HCT116 (cell line): ENCODE measurements at regions not wholly inside any gene's neighbourhood (a gene's known extent, or its start where the extent isn't known, plus 50 kb on each side); places are given as distances from the start of the nearest gene placed in this dataset.

Source experiments
- ATAC-seq: fragments of 200-7000 bp; cut with Tn5 transposase; 2 replicates; pipeline ENCODE4 v1.9.1; 2020; ENCODE audit warnings: mild to moderate bottlenecking, moderate library complexity
- BruUV-seq: library from RNA; stranded (reverse); fragments of 400-500 nt; replicated peaks from 2 replicates; lab custom pipeline; 2021; lab: Mats Ljungman, UMichigan
- CTCF ChIA-PET: fragments of 300-600 bp; sonication (Branson Sonifier 250); formaldehyde crosslinking; loops from one replicate; lab custom pipeline; 2021; ENCODE audit warnings: antibody characterized with exemption; lab: Charles Lee
- POLR2A ChIA-PET: fragments of 300-600, 350-600 bp; sonication (Branson Sonifier 250); formaldehyde crosslinking; loops from one replicate; lab custom pipeline; 2021; ENCODE audit warnings: antibody characterized with exemption; lab: Charles Lee
- RAD21 ChIA-PET, 2 experiments: fragments of 300-600 bp; sonication (Branson Sonifier 250); formaldehyde crosslinking; loops; one replicate each; lab custom pipeline; 2023; ENCODE audit warnings: low total read pairs in 2 of 2; ENCODE audit not compliant: uncharacterized antibody in 2 of 2, unreplicated experiment in 2 of 2, low non-redundant PET in 1 of 2; lab: Charles Lee
- DNase-seq: peaks from one replicate; pipeline ENCODE4 v3.0.0-alpha.2; 2010; ENCODE audit warnings: low read depth, low spot score
- H2AFZ ChIP-seq: fragments of 200-600 bp; shearing (Covaris generic), sonication (generic); 2 replicates; pipeline ENCODE4 v1.6.1; 2017; ENCODE audit warnings: low read depth, mixed run types, mixed read lengths, antibody characterized with exemption, low read length; ENCODE audit not compliant: poor library complexity, severe bottlenecking
- H3K27ac ChIP-seq: 2 replicates; pipeline ENCODE4 v1.5.1; 2012; ENCODE audit warnings: low read depth, low read length
- H3K27me3 ChIP-seq: fragments of 200-600 bp; sonication (generic); 2 replicates; pipeline ENCODE4 v1.6.1; 2016; ENCODE audit warnings: mixed run types, low read length, mixed read lengths; ENCODE audit not compliant: insufficient read depth
- H3K36me3 ChIP-seq, 2 experiments: fragments of 200-500 bp in 1 of 2; fragments of 200-600 bp in 1 of 2; sonication (Bioruptor generic) in 1 of 2; sonication (generic) in 1 of 2; 2 replicates each; pipeline versions ENCODE4 v1.5.1 to v1.6.1; 2014 to 2016; ENCODE audit warnings: low read length in 2 of 2, inconsistent platforms in 1 of 2, mixed read lengths in 1 of 2, mixed run types in 1 of 2; ENCODE audit not compliant: insufficient read depth in 2 of 2, control insufficient read depth in 1 of 2
- H3K4me1 ChIP-seq, 2 experiments: fragments of 200-600 bp in 1 of 2; sonication (generic) in 1 of 2; 2 replicates each; pipeline versions ENCODE4 v1.5.1 to v1.6.1; 2012 to 2017; ENCODE audit warnings: low read length in 2 of 2, inconsistent platforms in 1 of 2, mild to moderate bottlenecking in 1 of 2, mixed read lengths in 1 of 2, mixed run types in 1 of 2, moderate library complexity in 1 of 2; ENCODE audit not compliant: insufficient read depth in 2 of 2, control insufficient read depth in 1 of 2
- H3K4me2 ChIP-seq: fragments of 200-600 bp; sonication (generic); 2 replicates; pipeline ENCODE4 v1.6.1; 2017; ENCODE audit warnings: mixed run types, low read length, mixed read lengths
- H3K4me3 ChIP-seq, 2 experiments: fragments of 200-600 bp in 1 of 2; sonication (generic) in 1 of 2; replicated peaks in 1 of 2; 2 replicates each; pipeline ENCODE4 v1.5.1; 2011 to 2016; ENCODE audit warnings: low read length in 2 of 2, control low read depth in 1 of 2, low read depth in 1 of 2, mild to moderate bottlenecking in 1 of 2, mixed read lengths in 1 of 2, mixed run types in 1 of 2
- H3K79me2 ChIP-seq: fragments of 200-600 bp; sonication (generic); 2 replicates; pipeline ENCODE4 v1.6.1; 2017; ENCODE audit warnings: mild to moderate bottlenecking, mixed run types, low read length, moderate library complexity, mixed read lengths; ENCODE audit not compliant: insufficient read depth
- H3K9ac ChIP-seq: fragments of 200-600 bp; sonication (generic); 2 replicates; pipeline ENCODE4 v1.6.1; 2016; ENCODE audit warnings: low read length, mixed read lengths
- H3K9me2 ChIP-seq: fragments of 200-600 bp; sonication (generic), shearing (Covaris generic); 2 replicates; pipeline ENCODE4 v1.6.1; 2017; ENCODE audit warnings: mixed run types, mild to moderate bottlenecking, moderate library complexity; ENCODE audit not compliant: insufficient read depth
- H3K9me3 ChIP-seq, 2 experiments: fragments of 200-500 bp in 1 of 2; fragments of 200-600 bp in 1 of 2; sonication (Bioruptor generic) in 1 of 2; sonication (generic) in 1 of 2; 2 replicates each; pipeline ENCODE4 v1.6.1; 2014 to 2017; ENCODE audit warnings: low read length in 2 of 2, mixed read lengths in 2 of 2, inconsistent platforms in 1 of 2, low read depth in 1 of 2, mild to moderate bottlenecking in 1 of 2, mixed run types in 1 of 2, moderate library complexity in 1 of 2; ENCODE audit not compliant: control insufficient read depth in 1 of 2, insufficient read depth in 1 of 2
- H4K20me1 ChIP-seq: fragments of 200-600 bp; sonication (generic), shearing (Covaris generic); 2 replicates; pipeline ENCODE4 v1.6.1; 2017; ENCODE audit warnings: mixed run types, mild to moderate bottlenecking, moderate library complexity; ENCODE audit not compliant: insufficient read depth
- EZH2 ChIP-seq: fragments of 200-600 bp; sonication (generic); IDR thresholded peaks from 2 replicates; pipeline ENCODE4 v1.6.1; 2017; ENCODE audit warnings: antibody characterized with exemption, mixed run types
- FOSL1 ChIP-seq: IDR thresholded peaks from 2 replicates; pipeline ENCODE4 v1.6.1; 2012; ENCODE audit warnings: low read depth
- POLR2A ChIP-seq: IDR thresholded peaks from 2 replicates; pipeline ENCODE4 v1.7.0; 2011; ENCODE audit warnings: borderline replicate concordance; ENCODE audit not compliant: insufficient read depth, insufficient read length; ENCODE audit errors: extremely low read depth
- SP1 ChIP-seq: IDR thresholded peaks from 2 replicates; pipeline ENCODE4 v1.6.1; 2012; ENCODE audit warnings: low read depth
- TCF7L2 ChIP-seq: IDR thresholded peaks from 2 replicates; pipeline ENCODE4 v1.7.0; 2011; ENCODE audit warnings: borderline replicate concordance, inconsistent platforms; ENCODE audit not compliant: insufficient read depth, insufficient read length; ENCODE audit errors: extremely low read depth
- YY1 ChIP-seq: IDR thresholded peaks from 2 replicates; pipeline ENCODE4 v1.6.1; 2011; ENCODE audit warnings: low read length, low read depth, moderate library complexity, mild to moderate bottlenecking; ENCODE audit not compliant: insufficient replicate concordance; ENCODE audit errors: extremely low read depth
- ZNF274 ChIP-seq: fragments of 200-500 bp; sonication (Bioruptor generic); IDR thresholded peaks from 2 replicates; pipeline ENCODE4 v1.6.1; 2014; ENCODE audit warnings: mild to moderate bottlenecking, low read depth, low read length, inconsistent platforms
- intact Hi-C: fragments of 100-400 bp; cut with micrococcal nuclease; formaldehyde crosslinking; loops from 2 replicates; pipeline ENCODE4 v1.10.0; 2022
- TF ChIP-seq, protein P1 (sequence below): IDR thresholded peaks from 2 replicates; pipeline ENCODE4 v1.6.1; 2012
- TF ChIP-seq, protein P2 (sequence below): IDR thresholded peaks from 2 replicates; pipeline ENCODE4 v1.6.1; 2011; ENCODE audit warnings: mild to moderate bottlenecking, low read length, moderate library complexity; ENCODE audit not compliant: insufficient replicate concordance; ENCODE audit errors: extremely low read depth

DNA sequence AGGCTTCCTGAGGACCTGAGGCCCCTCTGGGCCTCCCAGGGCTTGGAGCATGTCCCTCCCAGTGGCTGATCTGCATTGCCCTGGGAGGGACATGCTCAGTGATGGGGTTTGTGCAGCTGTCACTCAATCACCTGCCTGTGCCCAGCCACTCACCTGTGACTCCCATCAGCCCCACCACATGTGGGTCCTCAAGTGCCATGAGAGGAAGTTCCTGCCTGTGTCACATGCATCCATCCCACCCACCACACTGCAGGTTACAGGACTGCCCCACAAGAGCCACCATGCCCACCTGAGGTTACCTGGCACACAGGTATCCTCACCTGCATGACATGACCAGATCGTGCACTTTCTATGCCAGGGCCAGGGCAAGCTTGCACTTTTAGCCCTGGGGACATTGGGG lies 80.0 kb downstream of the SCGB2B2 start:
- H3K27me3 ChIP-seq: no peaks in the 10 kb centered on the region
- H4K20me1 ChIP-seq: no peaks in the 10 kb centered on the region
- ChIA-PET POLR2A (no interaction called here), RAD21 (no interaction called here), CTCF (no interaction called here)
- TF ChIP-seq YY1 (no peak), POLR2A (no peak), EZH2 (no peak), TCF7L2 (no peak)
- TF ChIP-seq, protein P1, sequence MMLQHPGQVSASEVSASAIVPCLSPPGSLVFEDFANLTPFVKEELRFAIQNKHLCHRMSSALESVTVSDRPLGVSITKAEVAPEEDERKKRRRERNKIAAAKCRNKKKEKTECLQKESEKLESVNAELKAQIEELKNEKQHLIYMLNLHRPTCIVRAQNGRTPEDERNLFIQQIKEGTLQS: no peak
- DNase-seq (no peak), ATAC-seq (no peak)
- no peak overlapping the region for H3K4me3 ChIP-seq
- BruUV-seq: no TSS peak
- H3K9me3 ChIP-seq: no peaks in the 10 kb centered on the region
- intact Hi-C loops: no loop called here
- H2AFZ ChIP-seq: no peak overlapping the region
- peaks cover 0 to 8% of the 10 kb centered on the region in 2 experiments; a peak in 1 of 4 replicates for H3K4me1 ChIP-seq
- H3K4me2 ChIP-seq: no peak overlapping the region
- no peaks in the 10 kb centered on the region for H3K36me3 ChIP-seq
- H3K9ac ChIP-seq: no peak overlapping the region
- no peaks in the 10 kb centered on the region for H3K79me2 ChIP-seq
- H3K9me2 ChIP-seq: no peaks in the 10 kb centered on the region
- H3K27ac ChIP-seq: no peak overlapping the region

DNA sequence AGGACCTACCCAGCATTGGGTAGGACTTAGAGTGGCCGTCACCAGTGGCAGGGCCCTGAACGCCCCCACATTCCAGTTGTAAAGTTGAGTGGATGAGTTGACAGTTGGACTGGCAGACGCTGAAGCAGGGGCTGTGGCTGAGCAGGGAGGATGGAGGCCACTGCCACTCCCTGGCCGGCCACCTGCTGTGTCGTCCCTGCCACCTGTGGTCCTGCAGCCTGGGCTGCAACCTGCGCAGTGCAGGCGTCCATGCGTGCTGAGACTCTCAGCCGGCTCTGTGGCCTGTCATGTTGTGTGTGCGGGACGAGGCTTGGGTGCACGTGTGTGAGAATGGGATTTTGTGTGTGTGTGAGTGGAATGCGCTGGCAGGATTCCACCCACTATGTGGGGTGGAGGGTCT lies 80.8 kb downstream of the SCGB2B2 start:
- intact Hi-C loops: no loop called here
- Histone ChIP-seq H3K27ac (no peak overlapping the region), H3K36me3 (no peaks in the 10 kb centered on the region), H2AFZ (no peak overlapping the region), H3K27me3 (no peaks in the 10 kb centered on the region), H3K9me2 (no peaks in the 10 kb centered on the region), H3K4me3 (no peak overlapping the region), H3K9ac (no peak overlapping the region), H3K4me1 (peaks cover 0 to 8% of the 10 kb centered on the region in 2 experiments; a peak in 1 of 4 replicates), H3K4me2 (no peak overlapping the region), H4K20me1 (no peaks in the 10 kb centered on the region), H3K9me3 (no peaks in the 10 kb centered on the region), H3K79me2 (no peaks in the 10 kb centered on the region)
- POLR2A ChIA-PET: no interaction called here
- ATAC-seq: no peak
- RAD21 ChIA-PET: no interaction called here
- CTCF ChIA-PET: no interaction called here
- DNase-seq: no peak
- no TSS peak for BruUV-seq
- TF ChIP-seq SP1 (no peak), FOSL1 (no peak), ZNF274 (no peak), YY1 (no peak)
- TF ChIP-seq, protein P2, sequence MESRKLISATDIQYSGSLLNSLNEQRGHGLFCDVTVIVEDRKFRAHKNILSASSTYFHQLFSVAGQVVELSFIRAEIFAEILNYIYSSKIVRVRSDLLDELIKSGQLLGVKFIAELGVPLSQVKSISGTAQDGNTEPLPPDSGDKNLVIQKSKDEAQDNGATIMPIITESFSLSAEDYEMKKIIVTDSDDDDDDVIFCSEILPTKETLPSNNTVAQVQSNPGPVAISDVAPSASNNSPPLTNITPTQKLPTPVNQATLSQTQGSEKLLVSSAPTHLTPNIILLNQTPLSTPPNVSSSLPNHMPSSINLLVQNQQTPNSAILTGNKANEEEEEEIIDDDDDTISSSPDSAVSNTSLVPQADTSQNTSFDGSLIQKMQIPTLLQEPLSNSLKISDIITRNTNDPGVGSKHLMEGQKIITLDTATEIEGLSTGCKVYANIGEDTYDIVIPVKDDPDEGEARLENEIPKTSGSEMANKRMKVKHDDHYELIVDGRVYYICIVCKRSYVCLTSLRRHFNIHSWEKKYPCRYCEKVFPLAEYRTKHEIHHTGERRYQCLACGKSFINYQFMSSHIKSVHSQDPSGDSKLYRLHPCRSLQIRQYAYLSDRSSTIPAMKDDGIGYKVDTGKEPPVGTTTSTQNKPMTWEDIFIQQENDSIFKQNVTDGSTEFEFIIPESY: no peak
